ENCODE measurements at regions not wholly inside any gene's neighbourhood (a gene's known extent, or its start where the extent isn't known, plus 50 kb on each side); places are given as distances from the start of the nearest gene placed in this dataset.

DNA sequence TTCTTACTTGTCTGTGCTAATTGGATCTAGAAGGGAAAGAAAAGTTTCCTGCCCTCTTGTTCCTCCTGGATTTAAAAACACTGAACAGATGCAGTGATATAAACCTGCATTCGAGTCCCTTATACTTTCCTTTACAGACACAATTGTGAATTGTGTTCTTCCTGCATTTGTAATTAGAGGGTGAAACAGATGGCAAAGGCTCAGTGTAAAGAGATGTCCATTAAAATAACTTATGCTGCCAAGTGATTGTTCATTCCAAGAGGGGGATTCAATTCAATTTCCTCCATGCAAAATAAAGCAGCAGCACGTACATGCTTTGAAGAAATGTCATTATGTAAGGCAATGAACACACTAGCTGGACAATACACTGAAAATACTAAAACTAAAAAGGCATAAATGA is 248.3 kb upstream of the LRIG3 start:
- TF ChIP-seq, protein P1, sequence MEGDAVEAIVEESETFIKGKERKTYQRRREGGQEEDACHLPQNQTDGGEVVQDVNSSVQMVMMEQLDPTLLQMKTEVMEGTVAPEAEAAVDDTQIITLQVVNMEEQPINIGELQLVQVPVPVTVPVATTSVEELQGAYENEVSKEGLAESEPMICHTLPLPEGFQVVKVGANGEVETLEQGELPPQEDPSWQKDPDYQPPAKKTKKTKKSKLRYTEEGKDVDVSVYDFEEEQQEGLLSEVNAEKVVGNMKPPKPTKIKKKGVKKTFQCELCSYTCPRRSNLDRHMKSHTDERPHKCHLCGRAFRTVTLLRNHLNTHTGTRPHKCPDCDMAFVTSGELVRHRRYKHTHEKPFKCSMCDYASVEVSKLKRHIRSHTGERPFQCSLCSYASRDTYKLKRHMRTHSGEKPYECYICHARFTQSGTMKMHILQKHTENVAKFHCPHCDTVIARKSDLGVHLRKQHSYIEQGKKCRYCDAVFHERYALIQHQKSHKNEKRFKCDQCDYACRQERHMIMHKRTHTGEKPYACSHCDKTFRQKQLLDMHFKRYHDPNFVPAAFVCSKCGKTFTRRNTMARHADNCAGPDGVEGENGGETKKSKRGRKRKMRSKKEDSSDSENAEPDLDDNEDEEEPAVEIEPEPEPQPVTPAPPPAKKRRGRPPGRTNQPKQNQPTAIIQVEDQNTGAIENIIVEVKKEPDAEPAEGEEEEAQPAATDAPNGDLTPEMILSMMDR (IDR thresholded peaks at IDR 0.05) = no peak
- TF ChIP-seq POLR2A (IDR thresholded peaks at IDR 0.05) = no peak
